Liver (tissue), 3 donors: ENCODE measurements at regions not wholly inside any gene's neighbourhood (a gene's known extent, or its start where the extent isn't known, plus 50 kb on each side); places are given as distances from the start of the nearest gene placed in this dataset.

Experiments used
- EGR1 ChIP-seq, 2 donors: IDR thresholded peaks; 2 replicates each; pipeline ENCODE4 v1.6.1; 2016 to 2018; ENCODE audit warnings: antibody characterized with exemption in 2 of 2, low read depth in 2 of 2
- GABPA ChIP-seq, 2 donors: IDR thresholded peaks in 1 of 2; conservative IDR thresholded peaks in 1 of 2; 2 replicates each; pipeline ENCODE4 v1.6.1; 2016; ENCODE audit warnings: antibody characterized with exemption in 2 of 2, mild to moderate bottlenecking in 1 of 2, moderate library complexity in 1 of 2
- JUND ChIP-seq, 2 donors: IDR thresholded peaks; 2 replicates each; pipeline ENCODE4 v1.6.1; 2016; ENCODE audit warnings: antibody characterized with exemption in 2 of 2
- NR2F2 ChIP-seq: IDR thresholded peaks from 2 replicates; pipeline ENCODE4 v1.6.1; 2016; ENCODE audit warnings: antibody characterized with exemption
- RAD21 ChIP-seq, 2 donors: IDR thresholded peaks; 2 replicates each; pipeline ENCODE4 v1.6.1; 2016; ENCODE audit warnings: antibody characterized with exemption in 2 of 2, mild to moderate bottlenecking in 2 of 2
- RXRA ChIP-seq, 2 donors: IDR thresholded peaks; 2 replicates each; pipeline ENCODE4 v1.6.1; 2017 to 2018; ENCODE audit warnings: antibody characterized with exemption in 2 of 2, mild to moderate bottlenecking in 1 of 2
- SP1 ChIP-seq: IDR thresholded peaks from 2 replicates; pipeline ENCODE4 v1.6.1; 2018; ENCODE audit warnings: antibody characterized with exemption, mild to moderate bottlenecking
- YY1 ChIP-seq: IDR thresholded peaks from 2 replicates; pipeline ENCODE4 v1.6.1; 2016; ENCODE audit warnings: antibody characterized with exemption, mild to moderate bottlenecking
- TF ChIP-seq, protein P1 (sequence below): fragments of 150-350 bp; IDR thresholded peaks from 2 replicates; pipeline ENCODE4 v1.5.1; 2017; ENCODE audit warnings: improper control_type of control experiment, low read depth, low read length; ENCODE audit not compliant: missing input control
- TF ChIP-seq, protein P2 (sequence below): IDR thresholded peaks from 2 replicates; pipeline ENCODE4 v1.6.1; 2016; ENCODE audit warnings: antibody characterized with exemption, mild to moderate bottlenecking
- TF ChIP-seq, protein P3 (sequence below): IDR thresholded peaks from 2 replicates; pipeline ENCODE4 v1.6.1; 2016; ENCODE audit warnings: antibody characterized with exemption
- TF ChIP-seq, protein P4 (sequence below): IDR thresholded peaks from 2 replicates; pipeline ENCODE4 v1.6.1; 2016; ENCODE audit warnings: antibody characterized with exemption
- donor health status: healthy.
- donor health status: healthy.

DNA sequence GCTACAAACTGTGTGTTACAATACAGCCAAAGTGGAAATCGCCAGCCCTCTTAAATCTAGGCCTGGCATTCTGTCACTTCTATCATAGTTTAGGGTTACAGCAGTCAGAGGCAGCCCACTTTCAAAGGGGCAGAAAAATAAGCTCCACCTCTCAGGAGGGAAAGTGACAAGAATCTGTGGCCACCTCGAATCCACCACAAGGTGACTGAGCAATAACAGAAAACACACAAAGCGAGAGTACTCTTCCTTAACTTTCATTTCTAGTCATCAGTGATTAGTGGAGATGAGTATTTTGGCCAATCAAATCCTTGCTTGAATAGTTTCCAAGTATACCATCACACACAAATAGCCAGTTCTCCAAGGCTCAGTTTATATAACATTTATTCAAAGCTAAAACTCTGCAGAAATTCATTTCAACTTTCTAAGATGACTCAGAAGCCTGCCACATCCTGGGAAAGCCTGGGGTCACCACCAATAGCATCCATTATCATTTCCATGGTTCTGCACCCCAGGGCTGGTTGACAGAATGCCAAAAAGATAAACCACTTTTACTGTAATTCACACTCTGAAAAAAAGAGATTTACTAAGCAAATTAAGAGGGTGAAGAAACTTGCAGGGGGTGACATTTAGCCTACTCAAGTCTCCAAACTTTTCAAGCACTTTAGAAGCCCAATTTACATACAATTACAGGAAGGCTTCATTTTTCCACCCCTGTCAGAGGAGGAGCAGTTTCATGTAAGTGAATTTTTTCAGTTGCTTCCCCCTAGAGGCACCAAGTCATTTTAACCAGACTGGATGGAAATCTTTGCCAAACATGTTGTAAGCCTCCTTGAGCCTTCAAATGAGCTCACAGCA lies 66.8 kb downstream of the SALL1 start:
- TF ChIP-seq, protein P1, sequence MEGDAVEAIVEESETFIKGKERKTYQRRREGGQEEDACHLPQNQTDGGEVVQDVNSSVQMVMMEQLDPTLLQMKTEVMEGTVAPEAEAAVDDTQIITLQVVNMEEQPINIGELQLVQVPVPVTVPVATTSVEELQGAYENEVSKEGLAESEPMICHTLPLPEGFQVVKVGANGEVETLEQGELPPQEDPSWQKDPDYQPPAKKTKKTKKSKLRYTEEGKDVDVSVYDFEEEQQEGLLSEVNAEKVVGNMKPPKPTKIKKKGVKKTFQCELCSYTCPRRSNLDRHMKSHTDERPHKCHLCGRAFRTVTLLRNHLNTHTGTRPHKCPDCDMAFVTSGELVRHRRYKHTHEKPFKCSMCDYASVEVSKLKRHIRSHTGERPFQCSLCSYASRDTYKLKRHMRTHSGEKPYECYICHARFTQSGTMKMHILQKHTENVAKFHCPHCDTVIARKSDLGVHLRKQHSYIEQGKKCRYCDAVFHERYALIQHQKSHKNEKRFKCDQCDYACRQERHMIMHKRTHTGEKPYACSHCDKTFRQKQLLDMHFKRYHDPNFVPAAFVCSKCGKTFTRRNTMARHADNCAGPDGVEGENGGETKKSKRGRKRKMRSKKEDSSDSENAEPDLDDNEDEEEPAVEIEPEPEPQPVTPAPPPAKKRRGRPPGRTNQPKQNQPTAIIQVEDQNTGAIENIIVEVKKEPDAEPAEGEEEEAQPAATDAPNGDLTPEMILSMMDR = peak; percentile 14
- TF ChIP-seq EGR1 (IDR thresholded peaks at IDR 0.05; ENCODE audit: low read depth in 2 of 2) (no peak), GABPA (IDR thresholded peaks at IDR 0.05 in 1 of 2, conservative IDR thresholded peaks at IDR 0.05 in 1 of 2) (no peak), SP1 (no peak), RXRA (IDR thresholded peaks at IDR 0.05) (no peak), YY1 (no peak), NR2F2 (no peak), RAD21 (IDR thresholded peaks at IDR 0.05) (peak; percentile 30 to 45), JUND (IDR thresholded peaks at IDR 0.05) (no peak)
- TF ChIP-seq, protein P2, sequence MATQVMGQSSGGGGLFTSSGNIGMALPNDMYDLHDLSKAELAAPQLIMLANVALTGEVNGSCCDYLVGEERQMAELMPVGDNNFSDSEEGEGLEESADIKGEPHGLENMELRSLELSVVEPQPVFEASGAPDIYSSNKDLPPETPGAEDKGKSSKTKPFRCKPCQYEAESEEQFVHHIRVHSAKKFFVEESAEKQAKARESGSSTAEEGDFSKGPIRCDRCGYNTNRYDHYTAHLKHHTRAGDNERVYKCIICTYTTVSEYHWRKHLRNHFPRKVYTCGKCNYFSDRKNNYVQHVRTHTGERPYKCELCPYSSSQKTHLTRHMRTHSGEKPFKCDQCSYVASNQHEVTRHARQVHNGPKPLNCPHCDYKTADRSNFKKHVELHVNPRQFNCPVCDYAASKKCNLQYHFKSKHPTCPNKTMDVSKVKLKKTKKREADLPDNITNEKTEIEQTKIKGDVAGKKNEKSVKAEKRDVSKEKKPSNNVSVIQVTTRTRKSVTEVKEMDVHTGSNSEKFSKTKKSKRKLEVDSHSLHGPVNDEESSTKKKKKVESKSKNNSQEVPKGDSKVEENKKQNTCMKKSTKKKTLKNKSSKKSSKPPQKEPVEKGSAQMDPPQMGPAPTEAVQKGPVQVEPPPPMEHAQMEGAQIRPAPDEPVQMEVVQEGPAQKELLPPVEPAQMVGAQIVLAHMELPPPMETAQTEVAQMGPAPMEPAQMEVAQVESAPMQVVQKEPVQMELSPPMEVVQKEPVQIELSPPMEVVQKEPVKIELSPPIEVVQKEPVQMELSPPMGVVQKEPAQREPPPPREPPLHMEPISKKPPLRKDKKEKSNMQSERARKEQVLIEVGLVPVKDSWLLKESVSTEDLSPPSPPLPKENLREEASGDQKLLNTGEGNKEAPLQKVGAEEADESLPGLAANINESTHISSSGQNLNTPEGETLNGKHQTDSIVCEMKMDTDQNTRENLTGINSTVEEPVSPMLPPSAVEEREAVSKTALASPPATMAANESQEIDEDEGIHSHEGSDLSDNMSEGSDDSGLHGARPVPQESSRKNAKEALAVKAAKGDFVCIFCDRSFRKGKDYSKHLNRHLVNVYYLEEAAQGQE = no peak
- TF ChIP-seq, protein P3, sequence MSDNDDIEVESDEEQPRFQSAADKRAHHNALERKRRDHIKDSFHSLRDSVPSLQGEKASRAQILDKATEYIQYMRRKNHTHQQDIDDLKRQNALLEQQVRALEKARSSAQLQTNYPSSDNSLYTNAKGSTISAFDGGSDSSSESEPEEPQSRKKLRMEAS = no peak
- TF ChIP-seq, protein P4, sequence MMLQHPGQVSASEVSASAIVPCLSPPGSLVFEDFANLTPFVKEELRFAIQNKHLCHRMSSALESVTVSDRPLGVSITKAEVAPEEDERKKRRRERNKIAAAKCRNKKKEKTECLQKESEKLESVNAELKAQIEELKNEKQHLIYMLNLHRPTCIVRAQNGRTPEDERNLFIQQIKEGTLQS = no peak
